IMR-90 (cell line): ENCODE measurements at regions not wholly inside any gene's neighbourhood (a gene's known extent, or its start where the extent isn't known, plus 50 kb on each side); places are given as distances from the start of the nearest gene placed in this dataset.

Source experiments
- ATAC-seq: fragments of 200-7000 bp; cut with Tn5 transposase; 2 replicates; pipeline ENCODE4 v1.9.1; 2020; ENCODE audit warnings: low read depth, mild to moderate bottlenecking, moderate library complexity
- BruUV-seq: library from RNA; stranded (reverse); fragments of 400-500 nt; replicated peaks from 2 replicates; lab custom pipeline; 2021; lab: Mats Ljungman, UMichigan
- CTCF ChIA-PET: fragments of 300-600 bp; formaldehyde crosslinking; extraction: SDS; loops from one replicate; lab custom pipeline; 2021; ENCODE audit warnings: antibody characterized with exemption; lab: Yijun Ruan, JAX
- POLR2A ChIA-PET: fragments of 300-600 bp; sonication (Branson Sonifier 250); formaldehyde crosslinking; loops from one replicate; lab custom pipeline; 2022; ENCODE audit warnings: antibody characterized with exemption; ENCODE audit not compliant: unreplicated experiment; lab: Charles Lee
- DNase-seq: peaks from one replicate; pipeline ENCODE4 v3.0.0; 2013
- H2AFZ ChIP-seq: replicated peaks from 2 replicates; pipeline ENCODE3; 2013; ENCODE audit warnings: low read length, mild to moderate bottlenecking; ENCODE audit not compliant: poor library complexity
- H2AK5ac ChIP-seq: 2 replicates; pipeline ENCODE4 v1.6.1; 2013; ENCODE audit warnings: low read depth, low read length, inconsistent platforms
- H2AK9ac ChIP-seq: replicated peaks from 2 replicates; pipeline ENCODE3; 2013; ENCODE audit warnings: mild to moderate bottlenecking, low read depth, low read length, moderate library complexity; ENCODE audit not compliant: poor library complexity
- H2BK120ac ChIP-seq: 2 replicates; pipeline ENCODE4 v1.6.1; 2013; ENCODE audit warnings: low read depth, low read length, inconsistent platforms
- H2BK15ac ChIP-seq: 3 replicates; pipeline ENCODE4 v1.6.1; 2013; ENCODE audit warnings: low read depth, low read length, inconsistent platforms
- H2BK20ac ChIP-seq: 2 replicates; pipeline ENCODE4 v1.6.1; 2013; ENCODE audit warnings: low read depth, mild to moderate bottlenecking, inconsistent platforms, low read length, moderate library complexity
- H2BK5ac ChIP-seq: 2 replicates; pipeline ENCODE4 v1.6.1; 2013; ENCODE audit warnings: mild to moderate bottlenecking, low read depth, low read length, inconsistent platforms; ENCODE audit not compliant: poor library complexity, severe bottlenecking
- H3K14ac ChIP-seq: replicated peaks from 2 replicates; pipeline ENCODE4 v1.6.1; 2013; ENCODE audit warnings: low read depth, low read length, inconsistent platforms
- H3K18ac ChIP-seq: 2 replicates; pipeline ENCODE4 v1.6.1; 2013; ENCODE audit warnings: low read depth, low read length, control low read depth
- H3K23ac ChIP-seq: 2 replicates; pipeline ENCODE4 v1.6.1; 2013; ENCODE audit warnings: low read depth, low read length, inconsistent platforms
- H3K27ac ChIP-seq: 2 replicates; pipeline ENCODE4 v1.5.1; 2013; ENCODE audit warnings: mild to moderate bottlenecking, control low read depth, low read length; ENCODE audit not compliant: insufficient read depth
- H3K27me3 ChIP-seq: 2 replicates; pipeline ENCODE4 v1.6.1; 2013; ENCODE audit warnings: low read length; ENCODE audit not compliant: control insufficient read depth, insufficient read depth
- H3K36me3 ChIP-seq: 2 replicates; pipeline ENCODE4 v1.6.1; 2013; ENCODE audit warnings: low read length, mixed read lengths; ENCODE audit not compliant: control insufficient read depth, insufficient read depth
- H3K4ac ChIP-seq: 2 replicates; pipeline ENCODE4 v1.6.1; 2013; ENCODE audit warnings: low read depth, low read length, inconsistent platforms
- H3K4me1 ChIP-seq: 2 replicates; pipeline ENCODE4 v1.6.1; 2013; ENCODE audit warnings: low read length, mixed read lengths; ENCODE audit not compliant: control insufficient read depth, insufficient read depth
- H3K4me2 ChIP-seq: 2 replicates; pipeline ENCODE4 v1.6.1; 2013; ENCODE audit warnings: low read depth, mild to moderate bottlenecking, control low read depth, low read length, moderate library complexity
- H3K4me3 ChIP-seq: 2 replicates; pipeline ENCODE4 v1.5.1; 2013; ENCODE audit warnings: low read depth, mild to moderate bottlenecking, control low read depth, low read length, moderate library complexity; ENCODE audit not compliant: insufficient read depth
- H3K56ac ChIP-seq: 2 replicates; pipeline ENCODE4 v1.6.1; 2013; ENCODE audit warnings: low read length, inconsistent platforms; ENCODE audit not compliant: insufficient read depth; ENCODE audit errors: extremely low read depth
- H3K79me1 ChIP-seq, 2 experiments: 2 replicates each; pipeline ENCODE4 v1.6.1; 2013; ENCODE audit warnings: low read length in 2 of 2, inconsistent platforms in 1 of 2, low read depth in 1 of 2
- H3K9ac ChIP-seq: 2 replicates; pipeline ENCODE4 v1.6.1; 2013; ENCODE audit warnings: low read depth, low read length, control low read depth
- H3K9me1 ChIP-seq: 2 replicates; pipeline ENCODE4 v1.6.1; 2013; ENCODE audit warnings: low read length, inconsistent platforms; ENCODE audit not compliant: insufficient read depth
- H3K9me3 ChIP-seq: 2 replicates; pipeline ENCODE4 v1.6.1; 2013; ENCODE audit warnings: low read length; ENCODE audit not compliant: control insufficient read depth, insufficient read depth
- H4K20me1 ChIP-seq: 2 replicates; pipeline ENCODE4 v1.6.1; 2013; ENCODE audit warnings: low read length, inconsistent platforms; ENCODE audit not compliant: insufficient read depth
- H4K5ac ChIP-seq: 2 replicates; pipeline ENCODE4 v1.6.1; 2013; ENCODE audit warnings: mild to moderate bottlenecking, low read depth, low read length, control low read depth
- H4K8ac ChIP-seq, 2 experiments: 2 replicates each; pipeline ENCODE4 v1.6.1; 2013; ENCODE audit warnings: low read depth in 2 of 2, low read length in 2 of 2, control low read depth in 1 of 2, inconsistent platforms in 1 of 2
- H4K91ac ChIP-seq: 2 replicates; pipeline ENCODE4 v1.6.1; 2013; ENCODE audit warnings: low read depth, low read length, inconsistent platforms; ENCODE audit not compliant: insufficient read depth
- BHLHE40 ChIP-seq: fragments of 150-350 bp; IDR thresholded peaks from 2 replicates; pipeline ENCODE4 v1.6.1; 2016; ENCODE audit warnings: mild to moderate bottlenecking, low read depth, low read length
- CEBPB ChIP-seq: IDR thresholded peaks from 2 replicates; pipeline ENCODE4 v1.6.1; 2012; ENCODE audit warnings: low read depth, low read length, improper control_type of control experiment
- CHD1 ChIP-seq: IDR thresholded peaks from 2 replicates; pipeline ENCODE4 v1.6.1; 2012; ENCODE audit warnings: low read depth, low read length, improper control_type of control experiment
- CTCF ChIP-seq: conservative IDR thresholded peaks from 2 replicates; pipeline ENCODE4 v1.5.1; 2012; ENCODE audit warnings: mild to moderate bottlenecking, low read depth, low read length, improper control_type of control experiment
- ELK1 ChIP-seq: fragments of 150-350 bp; IDR thresholded peaks from 2 replicates; pipeline ENCODE4 v1.6.1; 2016; ENCODE audit warnings: low read depth, mild to moderate bottlenecking, low read length, moderate library complexity, borderline replicate concordance
- FOS ChIP-seq: fragments of 150-350 bp; IDR thresholded peaks from 2 replicates; pipeline ENCODE4 v1.6.1; 2016; ENCODE audit warnings: low read depth, low read length
- MAFK ChIP-seq: IDR thresholded peaks from 2 replicates; pipeline ENCODE4 v1.6.1; 2012; ENCODE audit warnings: low read depth, low read length, improper control_type of control experiment
- MAZ ChIP-seq: IDR thresholded peaks from 2 replicates; pipeline ENCODE4 v1.6.1; 2012; ENCODE audit warnings: low read depth, mild to moderate bottlenecking, low read length, improper control_type of control experiment, moderate library complexity, borderline replicate concordance
- MXI1 ChIP-seq: IDR thresholded peaks from 2 replicates; pipeline ENCODE4 v1.6.1; 2012; ENCODE audit warnings: low read depth, mild to moderate bottlenecking, low read length, moderate library complexity, borderline replicate concordance
- NFE2L2 ChIP-seq: fragments of 150-350 bp; IDR thresholded peaks from 2 replicates; pipeline ENCODE4 v1.6.1; 2016; ENCODE audit warnings: low read depth, mild to moderate bottlenecking, low read length
- POLR2A ChIP-seq: IDR thresholded peaks from 2 replicates; pipeline ENCODE4 v1.6.1; 2012; ENCODE audit warnings: mild to moderate bottlenecking, low read depth, low read length
- RAD21 ChIP-seq: IDR thresholded peaks from 2 replicates; pipeline ENCODE4 v1.6.1; 2012; ENCODE audit warnings: low read length, improper control_type of control experiment
- RCOR1 ChIP-seq: IDR thresholded peaks from 2 replicates; pipeline ENCODE4 v1.6.1; 2012; ENCODE audit warnings: mild to moderate bottlenecking, low read length, improper control_type of control experiment; ENCODE audit not compliant: insufficient replicate concordance
- RFX5 ChIP-seq: IDR thresholded peaks from 2 replicates; pipeline ENCODE4 v1.8.0; 2012; ENCODE audit warnings: low read depth, mild to moderate bottlenecking, low read length, moderate library complexity
- SMC3 ChIP-seq: fragments of 150-350 bp; IDR thresholded peaks from 2 replicates; pipeline ENCODE4 v1.6.1; 2016; ENCODE audit warnings: low read depth, mild to moderate bottlenecking, antibody characterized with exemption, low read length, moderate library complexity
- USF2 ChIP-seq: fragments of 150-350 bp; IDR thresholded peaks from 2 replicates; pipeline ENCODE4 v1.6.1; 2017; ENCODE audit warnings: mild to moderate bottlenecking, antibody characterized with exemption, low read length, low read depth
- dilution Hi-C: fragments of 300-500 bp; cut with HindIII; formaldehyde crosslinking; loops from one replicate; pipeline ENCODE4 v1.14.3; 2018; ENCODE audit warnings: low sequenced_read_pairs; ENCODE audit not compliant: unreplicated experiment
- in situ Hi-C: fragments of 300-500 bp; cut with MboI; formaldehyde crosslinking; loops from 3 replicates; pipeline ENCODE4 v1.14.3; 2019; ENCODE audit warnings: low sequenced_read_pairs, inconsistent platforms, mixed read lengths
- intact Hi-C: fragments of 100-400 bp; cut with micrococcal nuclease; formaldehyde crosslinking; loops from 2 replicates; pipeline ENCODE4 v1.10.0; 2022

GRCh38 chr2:186024921-186025320 lies 286.3 kb downstream of the FSIP2 start:
- BruUV-seq = no TSS peak
- no peaks in the 10 kb centered on the region for H3K79me1 ChIP-seq
- no peak overlapping the region for H2BK120ac ChIP-seq
- no peak overlapping the region for H2AK9ac ChIP-seq
- no peaks in the 10 kb centered on the region for H3K4me1 ChIP-seq
- no peak overlapping the region for H3K4me3 ChIP-seq
- H2BK5ac ChIP-seq = no peak overlapping the region
- H2BK20ac ChIP-seq = no peak overlapping the region
- intact Hi-C loops (no loop called here), in situ Hi-C loops (no loop called here), dilution Hi-C loops (no loop called here)
- TF ChIP-seq USF2 (no peak), RCOR1 (no peak), SMC3 (no peak), BHLHE40 (no peak), RAD21 (no peak), POLR2A (no peak), CTCF (no peak), NFE2L2 (no peak), MXI1 (no peak), CEBPB (no peak), FOS (no peak), MAFK (no peak), MAZ (no peak), ELK1 (no peak), RFX5 (no peak), CHD1 (no peak)
- no peak overlapping the region for H2BK15ac ChIP-seq
- H3K4ac ChIP-seq = no peak overlapping the region
- no peak overlapping the region for H4K8ac ChIP-seq
- CTCF ChIA-PET = no interaction called here
- no peak overlapping the region for H4K91ac ChIP-seq
- H3K14ac ChIP-seq = no peak overlapping the region
- POLR2A ChIA-PET = no interaction called here
- no peak overlapping the region for H3K9ac ChIP-seq
- no peak overlapping the region for H2AK5ac ChIP-seq
- H2AFZ ChIP-seq = no peak overlapping the region
- H3K9me1 ChIP-seq = no peaks in the 10 kb centered on the region
- H4K20me1 ChIP-seq = no peaks in the 10 kb centered on the region
- H3K27me3 ChIP-seq = no peaks in the 10 kb centered on the region
- no peaks in the 10 kb centered on the region for H3K36me3 ChIP-seq
- no peaks in the 10 kb centered on the region for H3K9me3 ChIP-seq
- no peak overlapping the region for H3K18ac ChIP-seq
- no peak for ATAC-seq
- H4K5ac ChIP-seq = no peak overlapping the region
- H3K56ac ChIP-seq = no peak overlapping the region
- H3K4me2 ChIP-seq = no peak overlapping the region
- no peak overlapping the region for H3K27ac ChIP-seq
- DNase-seq = no peak
- no peak overlapping the region for H3K23ac ChIP-seq
